ENCODE measurements at regions not wholly inside any gene's neighbourhood (a gene's known extent, or its start where the extent isn't known, plus 50 kb on each side); places are given as distances from the start of the nearest gene placed in this dataset.
"Not testable (repeated sequence)": the region's sequence is repeated elsewhere in the genome, so short reads cannot be mapped to it uniquely, and the experiment has no call there.

GRCh38 chr6:170063431-170063830 lies 227.4 kb downstream of the DLL1 start:
- ATAC-seq (no peak), DNase-seq (peak in 1 of 2 donors; percentile 1)
- intact Hi-C loops (cut with DNase I, micrococcal nuclease): no loop called here

GRCh38 chr6:170062915-170063241 lies 228.0 kb downstream of the DLL1 start:
- intact Hi-C loops (cut with DNase I, micrococcal nuclease): no loop called here
- ATAC-seq (no peak), DNase-seq (peak in 1 of 2 donors; percentile 0)

- intact Hi-C loops (cut with DNase I, micrococcal nuclease): no loop called here
- ATAC-seq: no peak
- DNase-seq: peak in 1 of 2 donors; percentile 0
Measured at GRCh38 chr6:170062209-170062914, 228.5 kb downstream of the DLL1 start.

GRCh38 chr6:170058878-170059485 lies 231.9 kb downstream of the DLL1 start:
- peak in 1 of 2 donors; percentile 0 for DNase-seq
- no peak for ATAC-seq
- intact Hi-C loops (cut with DNase I, micrococcal nuclease): no loop called here

GRCh38 chr6:170057961-170058877 lies 232.7 kb downstream of the DLL1 start:
- no peak for ATAC-seq
- intact Hi-C loops (cut with DNase I, micrococcal nuclease): no loop called here

GRCh38 chr6:170057034-170057734 lies 233.7 kb downstream of the DLL1 start:
- DNase-seq (no peak), ATAC-seq (no peak)
- intact Hi-C loops (cut with DNase I, micrococcal nuclease): no loop called here

More at GRCh38 chr6:170057961-170058877, 232.7 kb downstream of the DLL1 start:
- DNase-seq: no peak

GRCh38 chr6:170056278-170056711 lies 234.6 kb downstream of the DLL1 start:
- DNase-seq (no peak), ATAC-seq (no peak)
- intact Hi-C loops (cut with DNase I, micrococcal nuclease): no loop called here

- intact Hi-C loops (cut with DNase I, micrococcal nuclease); ATAC-seq; DNase-seq: not testable (repeated sequence)
Measured at GRCh38 chr6:170055797-170056196, 235.1 kb downstream of the DLL1 start.

- ATAC-seq: no peak
- peak in 1 of 2 donors; percentile 1 for DNase-seq
- intact Hi-C loops (cut with DNase I, micrococcal nuclease): no loop called here
Measured at GRCh38 chr6:170053966-170054661, 236.8 kb downstream of the DLL1 start.

- intact Hi-C loops (cut with DNase I, micrococcal nuclease): no loop called here
- peak; percentile 2 to 22 for DNase-seq
- no peak for ATAC-seq
Measured at GRCh38 chr6:170052991-170053821, 237.7 kb downstream of the DLL1 start.

GRCh38 chr6:170051229-170052172 lies 239.4 kb downstream of the DLL1 start:
- intact Hi-C loops (cut with DNase I, micrococcal nuclease): no loop called here
- DNase-seq: peak; percentile 3 to 16
- ATAC-seq: no peak

- peak; percentile 3 to 20 for DNase-seq
- ATAC-seq: no peak
Measured at GRCh38 chr6:170050591-170051041, 240.3 kb downstream of the DLL1 start.

GRCh38 chr6:170049641-170050561 lies 241.0 kb downstream of the DLL1 start:
- DNase-seq (peak; percentile 63 to 90), ATAC-seq (peak; percentile 52)
- intact Hi-C loops (cut with DNase I, micrococcal nuclease): no loop called here

More at GRCh38 chr6:170050591-170051041, 240.3 kb downstream of the DLL1 start:
- intact Hi-C loops (cut with DNase I, micrococcal nuclease): no loop called here

GRCh38 chr6:170048615-170049256 lies 242.1 kb downstream of the DLL1 start:
- peak; percentile 29 for ATAC-seq
- intact Hi-C loops (cut with DNase I, micrococcal nuclease): no loop called here
- peak; percentile 44 to 71 for DNase-seq

GRCh38 chr6:170047823-170048222 lies 243.1 kb downstream of the DLL1 start:
- ATAC-seq (no peak), DNase-seq (peak in 1 of 2 donors; percentile 5)
- intact Hi-C loops (cut with DNase I, micrococcal nuclease): no loop called here
